IPS-18c (cell line): ENCODE measurements at regions not wholly inside any gene's neighbourhood (a gene's known extent, or its start where the extent isn't known, plus 50 kb on each side); places are given as distances from the start of the nearest gene placed in this dataset.
A peak's percentile ranks its signal among the peaks of the same experiment; 100 is the strongest.
"Not testable (repeated sequence)": the region's sequence is repeated elsewhere in the genome, so short reads cannot be mapped to it uniquely, and the experiment has no call there.

Source experiments
- H3K4me3 ChIP-seq: 2 replicates; pipeline ENCODE4 v1.7.0; 2013; ENCODE audit warnings: low read depth, mild to moderate bottlenecking, low read length, moderate library complexity; ENCODE audit not compliant: insufficient read depth
- H3K9me3 ChIP-seq: one replicate; pipeline ENCODE4 v1.6.1; 2013; ENCODE audit warnings: mild to moderate bottlenecking, low read length, moderate library complexity; ENCODE audit not compliant: control insufficient read depth, insufficient read depth

DNA sequence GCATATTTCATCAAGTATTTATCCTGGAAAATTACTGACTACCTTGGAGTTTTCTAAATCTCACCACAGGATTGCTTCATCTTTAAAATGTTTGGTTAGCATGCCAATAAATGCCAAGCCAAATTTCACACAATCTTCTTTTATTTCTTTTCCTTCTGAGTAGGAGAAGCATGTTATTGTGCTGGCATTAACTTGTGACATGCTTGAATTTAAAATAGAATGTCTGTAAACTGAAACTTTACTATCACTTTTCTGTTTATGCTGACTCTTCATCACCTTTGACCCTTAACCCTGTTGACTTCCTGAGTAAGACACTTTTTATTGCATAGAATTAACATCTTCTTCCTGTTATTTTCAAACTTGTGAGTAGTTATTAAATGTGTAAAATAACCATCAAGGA, 56.2 kb upstream of the LRRTM4 start:
- no peaks in the 10 kb centered on the region for H3K9me3 ChIP-seq
- no peak overlapping the region for H3K4me3 ChIP-seq

DNA sequence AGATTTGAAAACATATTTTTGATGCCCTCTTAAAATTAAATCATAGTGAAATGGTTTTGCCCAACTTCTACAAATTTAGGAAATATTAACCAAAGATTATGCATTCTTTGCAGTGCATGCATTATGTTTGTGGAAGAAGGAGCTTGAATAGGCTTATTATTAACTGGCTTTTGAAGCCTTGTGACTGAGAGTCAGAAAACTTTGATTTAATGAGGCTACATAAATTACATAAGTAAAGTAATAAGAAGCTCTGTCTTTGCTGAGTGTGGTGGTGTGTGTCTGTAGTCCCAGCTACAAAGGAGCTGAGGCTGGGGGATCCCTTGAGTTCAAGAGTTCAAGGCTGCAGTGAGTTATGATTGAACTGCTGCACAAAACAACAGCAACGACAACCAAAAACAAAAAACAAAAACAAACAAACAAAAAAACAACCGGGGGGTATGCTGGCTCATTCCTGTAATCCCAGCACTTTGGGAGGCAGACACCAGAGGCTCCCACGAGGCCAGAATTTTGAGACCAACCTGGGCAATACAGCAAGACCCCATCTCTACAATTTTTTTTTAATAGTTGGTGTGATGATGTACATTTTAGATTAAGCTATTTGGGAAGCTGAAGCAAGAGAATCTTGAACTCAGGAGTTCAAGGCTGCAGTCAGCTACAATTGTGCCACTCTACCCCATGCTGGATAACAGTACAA, 57.0 kb upstream of the LRRTM4 start:
- no peak overlapping the region for H3K4me3 ChIP-seq

DNA sequence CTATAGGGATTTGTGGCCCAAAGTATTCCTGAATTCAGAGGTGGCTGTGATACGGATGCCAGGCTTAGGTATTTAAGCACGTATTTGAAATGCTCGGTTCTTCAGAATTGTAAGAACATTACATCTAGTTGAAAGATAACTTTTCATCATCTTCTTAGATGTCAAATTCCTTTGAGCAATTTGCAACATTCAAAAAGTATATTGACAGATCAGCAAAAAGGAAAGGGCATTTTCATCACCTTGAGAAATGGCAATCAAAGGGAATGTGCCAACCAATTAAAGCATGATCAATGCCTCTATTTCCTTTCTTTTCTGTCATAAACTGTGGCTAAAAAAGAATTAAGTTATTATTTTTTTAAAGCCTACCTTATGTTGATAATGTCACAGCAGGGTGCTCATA, 66.3 kb upstream of the LRRTM4 start:
- Histone ChIP-seq H3K9me3 (peaks cover 3% of the 10 kb centered on the region), H3K4me3 (no peak overlapping the region)

More for the DNA sequence above, 57.0 kb upstream of the LRRTM4 start:
- H3K9me3 ChIP-seq, result no peaks in the 10 kb centered on the region

DNA sequence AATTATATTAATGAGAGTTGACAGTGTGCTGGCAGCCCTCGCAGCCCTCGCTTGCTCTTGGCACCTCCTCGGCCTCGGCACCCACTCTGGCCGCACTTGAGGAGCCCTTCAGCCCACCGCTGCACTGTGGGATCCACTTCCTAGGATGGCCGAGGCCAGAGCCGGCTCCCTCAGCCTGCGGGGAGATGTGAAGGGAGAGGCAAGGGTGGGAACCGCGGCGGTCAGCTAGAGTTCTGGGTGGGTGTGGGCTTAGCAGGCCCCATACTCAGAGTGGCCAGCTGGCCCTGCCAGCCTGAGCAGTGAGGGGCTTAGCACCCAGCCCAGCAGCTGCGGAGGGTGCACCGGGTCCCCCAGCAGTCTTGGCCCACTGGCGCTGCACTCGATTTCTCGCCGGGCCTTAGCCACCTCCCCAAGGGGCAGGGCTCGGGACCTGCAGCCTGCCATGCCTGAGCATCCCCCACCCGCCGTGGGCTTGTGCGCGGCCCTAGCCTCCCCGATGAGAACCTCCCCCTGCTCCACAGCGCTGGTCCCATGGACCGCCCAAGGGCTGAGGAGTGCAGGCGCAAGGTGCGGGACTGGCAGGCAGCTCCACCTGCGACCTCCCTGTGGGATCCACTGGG, 68.2 kb upstream of the LRRTM4 start:
- Histone ChIP-seq H3K4me3 (no peak overlapping the region), H3K9me3 (peaks cover 3% of the 10 kb centered on the region)

DNA sequence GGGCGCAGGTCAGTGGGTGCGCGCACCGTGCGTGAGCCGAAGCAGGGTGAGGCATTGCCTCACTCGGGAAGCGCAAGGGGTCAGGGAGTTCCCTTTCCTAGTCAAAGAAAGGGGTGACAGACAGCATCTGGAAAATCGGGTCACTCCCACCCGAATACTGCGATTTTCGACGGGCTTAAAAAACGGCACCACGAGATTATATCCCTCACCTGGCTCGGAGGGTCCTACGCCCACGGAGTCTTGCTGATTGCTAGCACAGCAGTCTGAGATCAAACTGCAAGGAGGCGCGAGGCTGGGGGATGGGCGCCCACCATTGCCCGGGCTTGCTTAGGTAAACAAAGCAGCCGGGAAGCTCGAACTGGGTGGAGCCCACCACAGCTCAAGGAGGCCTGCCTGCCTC, 70.8 kb upstream of the LRRTM4 start:
- not testable (repeated sequence) for H3K9me3 ChIP-seq
- peak overlapping the region; percentile 53 for H3K4me3 ChIP-seq

DNA sequence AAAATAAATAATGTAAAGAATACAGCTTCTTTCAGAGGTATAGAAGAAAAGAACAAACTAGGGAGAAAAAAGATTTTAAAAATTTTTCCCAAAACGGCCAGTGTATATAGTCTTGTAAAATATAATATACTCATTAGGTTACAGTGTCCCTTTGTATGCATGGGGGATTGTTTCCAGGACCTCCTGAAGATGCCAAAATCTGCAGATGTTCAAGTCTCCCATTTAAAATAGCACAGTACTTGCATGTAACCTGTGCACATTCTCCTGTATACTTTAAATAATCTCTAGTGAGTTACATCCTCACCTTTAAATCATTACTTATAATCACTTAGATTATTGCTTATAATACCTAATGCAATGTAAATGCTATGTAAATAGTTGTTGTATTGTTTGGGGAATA, 80.6 kb upstream of the LRRTM4 start:
- no peaks in the 10 kb centered on the region for H3K9me3 ChIP-seq
- H3K4me3 ChIP-seq, result no peak overlapping the region

DNA sequence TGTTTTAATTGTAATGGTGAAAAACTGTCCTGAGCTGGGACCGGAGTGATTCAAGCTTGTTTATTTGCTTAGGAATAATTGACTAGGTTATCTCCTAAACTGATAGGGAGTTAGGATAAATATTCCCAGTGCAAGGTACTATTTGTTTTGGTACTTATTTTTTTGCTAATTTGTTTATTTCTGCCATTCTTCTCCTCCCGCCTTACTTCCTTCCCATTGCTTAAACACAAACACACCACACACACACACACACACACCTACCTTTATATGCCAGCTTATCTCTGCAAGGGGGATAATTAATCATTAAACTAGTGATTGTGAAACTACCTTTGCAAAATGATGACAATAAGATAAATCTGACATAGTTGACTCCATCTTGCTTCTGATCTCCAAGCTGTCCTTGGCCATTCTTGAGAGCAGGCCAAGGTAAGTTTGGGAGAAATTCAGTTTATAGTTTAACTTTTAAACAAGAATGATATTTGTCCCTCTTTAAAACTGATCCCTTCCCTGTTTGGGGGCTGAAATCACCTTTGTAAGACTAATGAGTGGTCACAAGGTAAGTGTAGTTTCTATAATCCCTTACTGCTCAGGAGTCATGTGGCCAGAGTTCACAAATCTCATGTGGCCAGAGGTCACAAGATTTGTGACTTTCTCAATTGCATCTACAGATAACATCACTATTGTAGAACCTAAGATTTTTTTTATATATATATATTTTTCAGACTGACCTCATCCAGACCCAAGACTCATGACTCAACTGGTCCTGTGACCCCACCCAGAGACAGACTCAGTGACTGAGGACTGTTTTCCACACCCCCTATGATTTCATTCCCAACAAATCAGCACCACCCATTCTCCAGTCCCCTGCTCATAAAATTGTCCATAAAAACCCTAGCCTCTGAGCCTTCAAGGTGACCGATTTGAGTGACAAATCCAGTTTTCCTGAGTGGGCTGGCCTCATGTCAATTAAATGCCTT, 83.1 kb upstream of the LRRTM4 start:
- Histone ChIP-seq H3K9me3 (no peaks in the 10 kb centered on the region), H3K4me3 (no peak overlapping the region)

DNA sequence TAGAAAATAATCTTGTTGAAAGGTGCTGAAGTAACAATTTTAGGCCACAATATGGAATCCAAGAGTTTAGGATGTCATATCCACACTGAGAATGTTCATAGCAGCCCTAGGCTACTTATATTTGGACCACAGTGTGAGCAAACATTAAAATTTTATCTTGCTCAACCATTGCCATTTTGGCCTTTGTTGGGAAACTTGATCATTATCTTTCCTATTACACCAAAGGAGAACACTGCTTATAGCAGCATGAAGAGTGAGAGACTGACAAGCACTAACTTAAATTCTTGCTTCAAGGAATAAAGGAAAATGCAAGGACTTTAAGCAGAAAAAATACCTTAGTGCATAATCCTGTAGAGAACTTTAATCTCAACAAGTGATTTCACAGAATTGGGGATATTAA, 86.3 kb upstream of the LRRTM4 start:
- Histone ChIP-seq H3K4me3 (no peak overlapping the region), H3K9me3 (no peaks in the 10 kb centered on the region)

DNA sequence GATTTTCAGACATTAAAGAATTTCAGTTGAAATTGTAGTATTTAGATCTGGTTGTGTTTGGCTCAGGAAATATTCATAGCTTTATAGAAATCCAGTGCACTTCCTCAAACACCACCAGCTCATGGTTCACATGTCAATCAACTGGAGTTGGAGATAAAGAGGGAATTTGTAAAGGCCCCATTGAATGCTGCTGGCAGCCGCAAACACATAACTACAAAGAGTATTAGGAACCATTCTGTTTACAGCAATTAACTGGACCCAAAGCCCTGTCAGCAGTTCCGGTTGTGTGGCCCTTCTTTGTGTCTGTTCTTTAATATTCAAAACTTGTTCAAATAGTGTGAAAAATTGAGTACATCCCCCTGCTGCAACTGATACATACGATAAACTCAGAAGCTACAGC, 107.4 kb upstream of the LRRTM4 start:
- Histone ChIP-seq H3K9me3 (no peaks in the 10 kb centered on the region), H3K4me3 (no peak overlapping the region)

DNA sequence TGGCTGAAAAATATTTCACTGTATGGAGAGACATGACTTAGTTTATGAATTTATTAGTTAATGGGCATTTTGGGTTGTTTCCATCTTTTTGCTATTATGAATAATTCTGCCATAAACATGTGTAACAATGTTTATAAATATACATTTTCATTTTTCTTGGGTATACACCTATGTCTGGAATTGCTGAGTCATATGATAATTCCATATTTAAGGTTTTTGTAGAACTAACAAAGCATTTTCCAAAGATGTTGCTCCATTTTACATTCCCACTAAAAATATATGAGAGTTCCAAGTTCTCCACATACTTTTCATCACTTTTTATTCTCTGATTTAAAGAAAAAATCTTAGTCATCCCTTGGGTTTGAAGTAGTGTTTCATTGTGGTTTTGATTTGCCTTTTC, 108.8 kb upstream of the LRRTM4 start:
- no peak overlapping the region for H3K4me3 ChIP-seq
- H3K9me3 ChIP-seq, result no peaks in the 10 kb centered on the region

DNA sequence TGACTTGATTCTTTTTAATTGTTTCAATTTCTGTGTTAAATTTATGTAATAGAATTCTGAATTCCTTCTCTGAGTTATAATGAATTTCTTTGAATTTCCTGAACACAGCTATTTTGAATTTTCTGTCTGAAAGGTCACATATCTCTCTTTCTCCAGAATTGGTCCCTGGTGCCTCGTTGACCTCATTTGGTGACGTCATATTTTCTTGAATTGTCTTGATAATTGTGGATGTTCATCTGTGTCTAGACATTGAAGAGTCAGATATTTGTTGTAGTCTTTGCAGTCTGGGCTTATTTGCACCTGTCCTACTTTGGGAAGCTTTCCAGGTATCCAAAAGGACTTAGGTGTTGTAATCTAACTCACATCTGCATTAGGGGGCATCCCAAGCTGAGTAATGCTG, 111.4 kb upstream of the LRRTM4 start:
- Histone ChIP-seq H3K9me3 (no peaks in the 10 kb centered on the region), H3K4me3 (no peak overlapping the region)

DNA sequence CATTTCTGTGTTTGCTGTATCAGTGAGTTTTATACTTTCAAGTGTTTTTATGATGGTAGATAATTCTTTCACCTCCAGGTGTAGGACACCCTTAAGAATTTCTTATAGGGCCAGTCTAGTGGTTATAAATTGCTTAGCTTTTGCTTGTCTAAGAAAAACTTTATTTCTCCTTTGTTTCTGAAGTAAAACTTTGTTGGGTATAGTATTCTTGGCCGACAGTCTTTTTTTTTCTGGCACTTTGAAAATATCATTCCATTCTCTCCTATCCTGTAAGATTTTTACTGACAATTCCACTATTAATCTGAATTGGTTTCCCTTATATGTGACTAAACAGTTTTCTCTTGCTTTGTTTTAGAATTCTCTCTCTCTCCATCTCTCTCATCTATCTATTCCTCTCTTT, 118.7 kb upstream of the LRRTM4 start:
- Histone ChIP-seq H3K4me3 (no peak overlapping the region), H3K9me3 (no peaks in the 10 kb centered on the region)

DNA sequence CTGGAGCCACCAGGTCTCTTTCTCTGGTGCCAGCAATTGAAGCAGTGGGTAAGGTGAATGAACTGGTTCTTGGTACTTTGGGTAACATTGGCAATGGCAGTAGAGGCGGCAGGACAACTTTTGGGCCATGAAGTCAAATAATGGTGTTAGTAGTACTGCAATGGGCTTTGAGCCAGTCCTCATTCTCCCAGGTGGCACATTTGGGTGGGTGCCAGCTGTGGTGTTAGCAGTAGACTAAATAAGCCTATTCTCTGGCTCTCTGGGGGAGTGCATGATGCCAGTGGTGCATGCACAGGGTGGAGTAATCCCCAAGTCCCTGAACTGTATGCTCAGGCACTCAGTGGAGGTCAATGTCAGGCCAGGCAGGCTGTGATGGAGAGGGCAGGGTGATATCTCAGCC, 120.2 kb upstream of the LRRTM4 start:
- Histone ChIP-seq H3K4me3 (no peak overlapping the region), H3K9me3 (no peaks in the 10 kb centered on the region)

DNA sequence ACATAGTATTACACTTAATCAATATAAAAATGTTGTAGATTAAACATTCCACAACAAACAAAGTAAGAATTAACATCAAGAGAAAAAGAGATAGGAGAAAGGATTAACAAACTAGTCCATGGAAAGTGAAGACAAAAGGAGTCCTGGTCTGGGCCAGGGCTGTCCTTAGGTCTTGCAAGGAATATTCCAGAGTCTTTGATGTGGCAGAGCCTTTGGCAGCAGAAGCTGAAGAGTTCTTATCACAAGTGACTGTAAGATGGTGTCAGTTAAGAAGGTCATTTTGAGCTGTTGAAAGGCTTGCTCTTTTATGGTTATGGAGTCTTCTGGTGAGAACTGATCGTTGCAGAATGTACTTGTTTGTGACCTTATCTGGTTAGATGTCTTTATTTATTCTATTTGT, 127.7 kb upstream of the LRRTM4 start:
- no peaks in the 10 kb centered on the region for H3K9me3 ChIP-seq

DNA sequence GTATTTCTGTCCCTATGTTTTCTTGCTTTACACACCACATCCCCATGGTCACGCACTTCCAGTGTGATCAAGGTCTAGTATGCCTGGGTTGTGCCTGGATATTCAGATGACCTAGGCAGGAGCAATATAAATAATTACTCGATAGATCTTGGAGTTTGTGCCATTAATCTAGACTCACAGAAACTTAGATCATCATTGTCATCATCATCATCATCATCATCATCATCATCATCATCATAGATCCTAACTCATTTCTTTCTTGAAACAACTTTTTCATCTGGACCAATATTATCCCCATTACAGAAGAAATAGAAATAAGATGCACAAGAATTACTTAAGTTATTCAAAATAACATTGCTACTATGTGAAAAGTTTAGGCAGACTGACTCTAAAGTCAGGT, 130.3 kb upstream of the LRRTM4 start:
- no peak overlapping the region for H3K4me3 ChIP-seq
- no peaks in the 10 kb centered on the region for H3K9me3 ChIP-seq

More for the DNA sequence above, 127.7 kb upstream of the LRRTM4 start:
- H3K4me3 ChIP-seq, result no peak overlapping the region

DNA sequence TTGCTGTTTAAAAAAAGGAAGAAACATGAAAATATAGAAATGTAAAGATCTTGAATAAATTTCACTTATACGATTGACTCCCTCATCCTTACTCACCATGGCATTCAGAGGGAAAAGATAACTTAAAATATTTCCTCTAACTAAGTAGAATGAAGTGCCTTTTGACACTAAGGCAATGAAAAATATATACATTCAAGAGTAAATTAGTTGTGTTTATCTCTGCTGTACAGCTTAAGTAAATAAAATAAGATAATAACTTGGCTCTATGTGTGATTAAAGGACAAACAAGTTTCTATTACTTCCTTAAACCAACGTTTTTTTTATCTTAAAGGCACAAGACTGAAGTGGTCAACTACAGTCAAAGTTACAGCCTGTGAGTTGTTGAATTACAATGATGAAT, 142.3 kb upstream of the LRRTM4 start:
- Histone ChIP-seq H3K9me3 (no peaks in the 10 kb centered on the region), H3K4me3 (no peak overlapping the region)

DNA sequence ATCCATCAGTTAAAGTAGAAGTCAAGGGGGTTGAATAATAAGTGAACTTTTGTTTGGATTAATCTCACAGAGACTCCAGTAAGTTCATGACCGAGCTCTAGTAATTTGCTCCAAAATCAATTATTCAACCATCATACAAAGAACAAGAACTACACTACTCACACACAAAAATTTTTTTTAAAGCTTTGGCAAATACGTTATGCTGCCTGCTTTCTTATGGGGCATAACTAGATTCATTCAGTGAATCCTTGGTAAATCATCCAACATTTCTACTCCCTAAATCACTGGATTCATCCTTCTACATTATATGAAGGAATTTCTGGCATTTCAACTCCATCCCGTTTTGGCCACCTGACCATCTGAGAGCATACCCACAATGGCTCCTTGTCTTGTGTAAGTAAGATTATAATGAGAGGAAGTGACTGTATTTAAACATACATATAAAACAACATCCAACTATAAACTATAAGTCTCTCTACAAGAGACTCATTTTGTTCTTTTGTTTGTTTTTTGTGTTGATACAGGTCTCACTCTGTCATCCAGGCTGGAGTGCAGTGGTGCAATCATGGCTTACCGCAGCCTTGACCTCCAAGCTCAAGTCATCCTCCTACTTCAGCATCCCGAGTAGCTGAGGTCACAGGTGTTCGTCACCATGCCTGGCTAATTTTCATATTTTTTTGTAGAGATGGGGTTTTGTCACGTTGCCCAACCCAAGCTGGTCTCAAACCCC, 144.2 kb upstream of the LRRTM4 start:
- Histone ChIP-seq H3K4me3 (no peak overlapping the region), H3K9me3 (no peaks in the 10 kb centered on the region)
